SK-N-SH (cell line): ENCODE measurements at regions not wholly inside any gene's neighbourhood (a gene's known extent, or its start where the extent isn't known, plus 50 kb on each side); places are given as distances from the start of the nearest gene placed in this dataset.

Experiments used
- TAF1 ChIP-seq: IDR thresholded peaks from 2 replicates; pipeline ENCODE4 v1.6.1; 2012; ENCODE audit warnings: low read depth, mild to moderate bottlenecking, low read length, moderate library complexity, borderline replicate concordance
- TF ChIP-seq, protein P1 (sequence below): IDR thresholded peaks from 2 replicates; pipeline ENCODE4 v1.4.0; 2012; ENCODE audit warnings: low read depth
- TF ChIP-seq, protein P2 (sequence below): IDR thresholded peaks from 2 replicates; pipeline ENCODE4 v1.6.1; 2012; ENCODE audit warnings: mild to moderate bottlenecking, low read depth, low read length, moderate library complexity

DNA sequence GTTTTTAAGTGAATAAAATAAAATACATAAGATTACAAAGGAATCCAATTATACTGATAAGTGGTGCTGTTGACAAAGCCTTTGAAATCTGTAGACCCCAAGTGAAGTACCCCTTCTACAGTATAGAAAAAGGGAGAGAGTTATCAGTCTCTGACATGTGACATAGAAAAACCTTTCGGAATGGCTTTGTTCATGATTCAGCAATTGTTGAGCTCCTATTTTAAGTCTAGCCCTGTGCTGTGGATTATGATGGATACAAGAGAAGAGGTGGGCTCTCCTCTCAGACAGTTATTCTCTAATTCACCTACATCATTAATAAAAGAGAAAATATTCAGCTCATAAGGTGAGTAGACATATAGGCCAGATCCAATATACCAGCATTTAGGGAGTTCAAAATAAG is 53.3 kb upstream of the ITPKB start:
- TF ChIP-seq TAF1: no peak
- TF ChIP-seq, protein P1, sequence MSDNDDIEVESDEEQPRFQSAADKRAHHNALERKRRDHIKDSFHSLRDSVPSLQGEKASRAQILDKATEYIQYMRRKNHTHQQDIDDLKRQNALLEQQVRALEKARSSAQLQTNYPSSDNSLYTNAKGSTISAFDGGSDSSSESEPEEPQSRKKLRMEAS: no peak
- TF ChIP-seq, protein P2, sequence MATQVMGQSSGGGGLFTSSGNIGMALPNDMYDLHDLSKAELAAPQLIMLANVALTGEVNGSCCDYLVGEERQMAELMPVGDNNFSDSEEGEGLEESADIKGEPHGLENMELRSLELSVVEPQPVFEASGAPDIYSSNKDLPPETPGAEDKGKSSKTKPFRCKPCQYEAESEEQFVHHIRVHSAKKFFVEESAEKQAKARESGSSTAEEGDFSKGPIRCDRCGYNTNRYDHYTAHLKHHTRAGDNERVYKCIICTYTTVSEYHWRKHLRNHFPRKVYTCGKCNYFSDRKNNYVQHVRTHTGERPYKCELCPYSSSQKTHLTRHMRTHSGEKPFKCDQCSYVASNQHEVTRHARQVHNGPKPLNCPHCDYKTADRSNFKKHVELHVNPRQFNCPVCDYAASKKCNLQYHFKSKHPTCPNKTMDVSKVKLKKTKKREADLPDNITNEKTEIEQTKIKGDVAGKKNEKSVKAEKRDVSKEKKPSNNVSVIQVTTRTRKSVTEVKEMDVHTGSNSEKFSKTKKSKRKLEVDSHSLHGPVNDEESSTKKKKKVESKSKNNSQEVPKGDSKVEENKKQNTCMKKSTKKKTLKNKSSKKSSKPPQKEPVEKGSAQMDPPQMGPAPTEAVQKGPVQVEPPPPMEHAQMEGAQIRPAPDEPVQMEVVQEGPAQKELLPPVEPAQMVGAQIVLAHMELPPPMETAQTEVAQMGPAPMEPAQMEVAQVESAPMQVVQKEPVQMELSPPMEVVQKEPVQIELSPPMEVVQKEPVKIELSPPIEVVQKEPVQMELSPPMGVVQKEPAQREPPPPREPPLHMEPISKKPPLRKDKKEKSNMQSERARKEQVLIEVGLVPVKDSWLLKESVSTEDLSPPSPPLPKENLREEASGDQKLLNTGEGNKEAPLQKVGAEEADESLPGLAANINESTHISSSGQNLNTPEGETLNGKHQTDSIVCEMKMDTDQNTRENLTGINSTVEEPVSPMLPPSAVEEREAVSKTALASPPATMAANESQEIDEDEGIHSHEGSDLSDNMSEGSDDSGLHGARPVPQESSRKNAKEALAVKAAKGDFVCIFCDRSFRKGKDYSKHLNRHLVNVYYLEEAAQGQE: no peak
